K562 (cell line): ENCODE measurements at regions not wholly inside any gene's neighbourhood (a gene's known extent, or its start where the extent isn't known, plus 50 kb on each side); places are given as distances from the start of the nearest gene placed in this dataset.

Experiments used
- ARNT ChIP-seq, 2 experiments: fragments of 450-650 bp; IDR thresholded peaks; 2 replicates each; pipeline ENCODE4 v1.6.1; 2016; ENCODE audit warnings: mild to moderate bottlenecking in 1 of 2
- CREBBP ChIP-seq: IDR thresholded peaks from one replicate; pipeline ENCODE4 v1.6.1; 2012; ENCODE audit warnings: low read depth, mild to moderate bottlenecking, control low read depth, inconsistent platforms, low read length
- CREM ChIP-seq: IDR thresholded peaks from 2 replicates; pipeline ENCODE4 v1.6.1; 2014; ENCODE audit warnings: antibody characterized with exemption, low read depth
- DNMT1 ChIP-seq: fragments of 450-650 bp; IDR thresholded peaks from 2 replicates; pipeline ENCODE4 v1.6.1; 2016; ENCODE audit warnings: antibody characterized with exemption, mild to moderate bottlenecking
- EWSR1 ChIP-seq: fragments of 450-650 bp; IDR thresholded peaks from 2 replicates; pipeline ENCODE4 v1.6.1; 2018; ENCODE audit warnings: borderline replicate concordance, mild to moderate bottlenecking, low read depth, moderate library complexity; ENCODE audit not compliant: partially characterized antibody
- JUND ChIP-seq, 2 experiments: IDR thresholded peaks; 2 replicates in 1 of 2; 3 replicates in 1 of 2; pipeline ENCODE4 v1.6.1; 2011; ENCODE audit warnings: borderline replicate concordance in 2 of 2, low read depth in 2 of 2, low read length in 2 of 2, improper control_type of control experiment in 1 of 2, missing biosample characterization in 1 of 2, missing genetic modification characterization in 1 of 2, missing genetic modification reagents in 1 of 2
- PCBP1 ChIP-seq: fragments of 200-400 bp; formaldehyde crosslinking; IDR thresholded peaks from 2 replicates; pipeline ENCODE4 v1.6.1; 2018; ENCODE audit warnings: mild to moderate bottlenecking, low read depth, low read length; ENCODE audit not compliant: poor library complexity, severe bottlenecking
- RFX5 ChIP-seq: IDR thresholded peaks from 2 replicates; pipeline ENCODE4 v1.6.1; 2011; ENCODE audit warnings: low read depth, mild to moderate bottlenecking, improper control_type of control experiment, low read length
- SP1 ChIP-seq: sonication (generic); formaldehyde crosslinking; IDR thresholded peaks from 2 replicates; pipeline ENCODE4 v1.8.1; 2022; ENCODE audit warnings: mild to moderate bottlenecking, missing genetic modification reagents
- ZBED1 ChIP-seq: IDR thresholded peaks from 2 replicates; pipeline ENCODE4 v1.6.1; 2014
- ZBTB11 ChIP-seq, 3 experiments: fragments of 200-800 bp in 1 of 3; fragments of 250-450 bp in 1 of 3; fragments of 450-650 bp in 1 of 3; sonication (Bioruptor Pico) in 1 of 3; sonication (Bioruptor generic) in 1 of 3; formaldehyde crosslinking in 1 of 3; IDR thresholded peaks; 2 replicates each; pipeline versions ENCODE4 v1.6.1 to v1.8.0; 2016 to 2022; ENCODE audit warnings: mild to moderate bottlenecking in 2 of 3, missing genetic modification characterization in 2 of 3, missing compliant biosample characterization in 1 of 3, moderate library complexity in 1 of 3
- ZNF124 ChIP-seq: sonication (generic); formaldehyde crosslinking; IDR thresholded peaks from 2 replicates; pipeline ENCODE4 v1.8.1; 2022; ENCODE audit warnings: missing genetic modification reagents
- ZNF253 ChIP-seq: fragments of 250-450 bp; sonication (Bioruptor Pico); conservative IDR thresholded peaks from 2 replicates; pipeline ENCODE4 v1.6.1; 2021; ENCODE audit warnings: mild to moderate bottlenecking

- TF ChIP-seq JUND (IDR thresholded peaks at IDR 0.05; ENCODE audit: borderline replicate concordance, low read depth, low read length) (no peak), JUND (tag; IDR thresholded peaks at IDR 0.05; ENCODE audit: borderline replicate concordance, low read depth, low read length) (no peak), RFX5 (no peak), ZNF124 (CRISPR knock-in tag) (no peak), DNMT1 (no peak), ZNF253 (no peak), CREBBP (no peak), SP1 (CRISPR knock-in tag) (no peak), EWSR1 (no peak), PCBP1 (no peak), ZBTB11 (CRISPR knock-in tag; IDR thresholded peaks at IDR 0.05) (no peak), ARNT (IDR thresholded peaks at IDR 0.05) (no peak), ZBED1 (no peak), CREM (no peak)
Observed at GRCh38 chr4:58808817-58809216, 1698.6 kb upstream of the IGFBP7 start.
